ENCODE measurements at regions not wholly inside any gene's neighbourhood (a gene's known extent, or its start where the extent isn't known, plus 50 kb on each side); places are given as distances from the start of the nearest gene placed in this dataset.
"Not testable (repeated sequence)": the region's sequence is repeated elsewhere in the genome, so short reads cannot be mapped to it uniquely, and the experiment has no call there.

DNA sequence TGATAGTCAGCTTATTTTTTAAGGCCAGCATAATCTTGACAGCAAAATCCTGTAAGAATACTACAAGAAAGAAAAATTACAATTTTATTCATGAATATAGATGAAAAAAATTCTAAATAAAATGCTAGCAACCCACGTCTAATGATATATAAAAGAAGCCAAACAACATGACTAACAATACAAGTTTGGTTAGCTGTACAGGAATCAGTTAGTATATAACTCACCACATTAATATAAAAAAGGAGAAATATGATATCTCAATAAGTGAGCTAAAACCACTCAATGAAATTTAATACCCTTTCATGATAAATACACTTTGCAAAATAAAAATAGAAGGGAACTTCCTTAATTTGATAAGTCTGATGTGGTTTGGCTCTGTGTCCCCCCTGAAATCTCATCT lies 139.7 kb upstream of the MAN2A1 start:
- no peak for FAIRE-seq

DNA sequence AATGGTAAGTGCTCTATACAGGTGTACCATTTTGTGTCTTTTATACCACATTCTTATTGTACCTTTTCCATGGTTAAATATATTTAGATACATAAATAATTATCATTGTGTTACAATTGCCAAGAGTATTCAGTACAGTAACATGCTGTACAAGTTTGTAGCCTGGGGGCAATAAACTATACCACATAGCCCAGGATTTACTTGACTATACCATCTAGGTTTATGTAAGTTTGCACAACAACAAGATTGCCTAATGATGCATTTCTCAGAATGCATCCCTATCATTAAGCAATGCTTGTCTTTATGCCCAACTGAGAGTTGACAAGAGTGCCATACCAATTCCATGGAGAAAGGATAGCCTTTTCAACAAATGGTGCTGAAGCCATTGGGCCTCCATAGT lies 136.7 kb upstream of the PJA2 start:
- TF ChIP-seq TAF1 (IDR thresholded peaks at IDR 0.05; ENCODE audit: low read depth, low read length) (no peak), PAX5 (IDR thresholded peaks at IDR 0.05; ENCODE audit: insufficient read depth, low read length, severe bottlenecking) (no peak), POLR2A (IDR thresholded peaks at IDR 0.05; ENCODE audit: low read depth, low read length) (no peak), POLR2AphosphoS5 (IDR thresholded peaks at IDR 0.05; ENCODE audit: low read depth, low read length) (no peak), SPI1 (IDR thresholded peaks at IDR 0.05; ENCODE audit: low read depth, low read length) (no peak), POU2F2 (IDR thresholded peaks at IDR 0.05; ENCODE audit: low read depth, low read length) (no peak)
- DNase-seq (ENCODE audit: insufficient read length, low spot score) (no peak), FAIRE-seq (no peak)

More for the DNA sequence above, 139.7 kb upstream of the MAN2A1 start:
- TF ChIP-seq TAF1 (IDR thresholded peaks at IDR 0.05; ENCODE audit: low read depth, low read length) (no peak), POLR2AphosphoS5 (IDR thresholded peaks at IDR 0.05; ENCODE audit: low read depth, low read length) (no peak), SPI1 (IDR thresholded peaks at IDR 0.05; ENCODE audit: low read depth, low read length) (no peak), PAX5 (IDR thresholded peaks at IDR 0.05; ENCODE audit: insufficient read depth, low read length, severe bottlenecking) (no peak), POU2F2 (IDR thresholded peaks at IDR 0.05; ENCODE audit: low read depth, low read length) (no peak), POLR2A (IDR thresholded peaks at IDR 0.05; ENCODE audit: low read depth, low read length) (no peak)
- no peak for DNase-seq (ENCODE audit: insufficient read length, low spot score)

DNA sequence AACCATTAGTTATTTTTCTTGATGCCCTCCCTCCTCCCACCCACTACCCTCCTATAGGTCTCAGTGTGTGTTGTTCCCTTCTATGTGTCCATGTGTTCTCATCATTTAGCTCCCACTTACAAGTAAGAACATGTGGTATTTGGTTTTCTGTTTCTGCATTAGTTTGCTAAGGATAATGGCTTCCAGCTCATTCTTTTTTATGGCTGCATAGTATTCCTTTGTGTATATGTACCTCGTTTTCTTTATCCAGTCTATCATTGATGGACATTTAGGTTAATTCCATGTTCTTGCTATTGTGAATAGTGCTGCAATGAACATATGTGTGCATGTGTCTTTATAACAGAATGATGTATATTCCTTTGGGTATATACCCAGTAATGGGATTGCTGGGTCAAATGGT lies 135.1 kb upstream of the PJA2 start:
- DNase-seq (ENCODE audit: insufficient read length, low spot score); FAIRE-seq: not testable (repeated sequence)

DNA sequence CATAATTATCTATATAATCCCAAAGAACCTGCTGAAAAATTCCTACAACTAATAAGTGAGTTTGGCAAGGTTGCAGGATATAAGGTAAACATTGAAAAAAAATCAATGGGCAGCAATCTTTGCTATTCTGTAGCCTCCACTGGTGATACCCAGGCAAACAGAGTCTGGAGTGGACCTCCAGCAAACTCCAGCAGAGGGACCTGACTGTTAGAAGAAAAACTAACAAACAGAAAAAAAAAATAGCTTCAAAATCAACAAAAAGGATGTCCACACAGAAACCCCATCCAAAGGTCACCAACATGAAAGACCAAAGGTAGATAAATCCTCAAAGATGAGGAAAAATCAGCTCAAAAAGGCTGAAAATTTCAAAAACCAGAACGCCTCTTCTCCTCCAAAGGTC lies 128.9 kb upstream of the PJA2 start:
- FAIRE-seq: not testable (repeated sequence)

DNA sequence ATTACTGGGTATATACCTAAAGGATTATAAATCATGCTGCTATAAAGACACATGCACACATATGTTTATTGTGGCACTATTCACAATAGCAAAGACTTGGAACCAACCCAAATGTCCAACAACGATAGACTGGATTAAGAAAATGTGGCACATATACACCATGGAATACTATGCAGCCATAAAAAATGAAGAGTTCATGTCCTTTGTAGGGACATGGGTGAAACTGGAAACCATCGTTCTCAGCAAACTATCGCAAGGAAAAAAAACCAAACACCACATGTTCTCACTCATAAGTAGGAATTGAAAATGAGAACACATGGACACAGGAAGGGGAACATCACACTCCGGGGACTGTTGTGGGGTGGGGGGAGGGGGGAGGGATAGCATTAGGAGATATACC lies 125.3 kb upstream of the PJA2 start:
- DNase-seq (ENCODE audit: insufficient read length, low spot score); FAIRE-seq: not testable (repeated sequence)

More for the DNA sequence above, 128.9 kb upstream of the PJA2 start:
- not testable (repeated sequence) for DNase-seq (ENCODE audit: insufficient read length, low spot score)

DNA sequence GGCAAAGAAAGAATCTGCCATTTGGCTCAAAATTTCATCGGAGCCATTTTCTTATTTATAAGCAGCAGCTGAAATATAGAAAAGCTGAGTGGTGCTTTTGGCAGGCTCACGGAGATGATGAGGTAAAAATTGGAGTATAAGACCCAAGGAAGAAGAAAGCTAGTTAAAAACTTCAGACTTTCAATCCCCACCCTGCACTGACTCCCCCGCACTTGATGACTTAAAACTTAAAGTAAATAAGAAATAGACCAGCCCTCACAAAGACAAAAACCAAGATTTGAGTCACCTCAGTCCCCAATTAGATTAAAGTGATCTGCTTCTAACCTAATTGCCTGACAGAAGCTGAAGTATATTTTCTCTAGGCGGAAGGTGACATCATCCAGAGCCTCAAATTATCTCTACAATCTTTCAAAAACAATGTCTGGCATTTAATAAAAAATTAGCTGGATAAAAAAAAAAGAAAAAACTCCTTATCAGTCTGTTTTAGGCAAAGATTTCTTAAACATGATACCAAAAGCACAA lies 124.0 kb upstream of the PJA2 start:
- TF ChIP-seq POLR2AphosphoS5 (IDR thresholded peaks at IDR 0.05; ENCODE audit: low read depth, low read length) (no peak), TAF1 (IDR thresholded peaks at IDR 0.05; ENCODE audit: low read depth, low read length) (no peak), SPI1 (IDR thresholded peaks at IDR 0.05; ENCODE audit: low read depth, low read length) (no peak), POU2F2 (IDR thresholded peaks at IDR 0.05; ENCODE audit: low read depth, low read length) (no peak), PAX5 (IDR thresholded peaks at IDR 0.05; ENCODE audit: insufficient read depth, low read length, severe bottlenecking) (no peak), POLR2A (IDR thresholded peaks at IDR 0.05; ENCODE audit: low read depth, low read length) (no peak)
- DNase-seq (ENCODE audit: insufficient read length, low spot score): no peak
- FAIRE-seq: no peak

DNA sequence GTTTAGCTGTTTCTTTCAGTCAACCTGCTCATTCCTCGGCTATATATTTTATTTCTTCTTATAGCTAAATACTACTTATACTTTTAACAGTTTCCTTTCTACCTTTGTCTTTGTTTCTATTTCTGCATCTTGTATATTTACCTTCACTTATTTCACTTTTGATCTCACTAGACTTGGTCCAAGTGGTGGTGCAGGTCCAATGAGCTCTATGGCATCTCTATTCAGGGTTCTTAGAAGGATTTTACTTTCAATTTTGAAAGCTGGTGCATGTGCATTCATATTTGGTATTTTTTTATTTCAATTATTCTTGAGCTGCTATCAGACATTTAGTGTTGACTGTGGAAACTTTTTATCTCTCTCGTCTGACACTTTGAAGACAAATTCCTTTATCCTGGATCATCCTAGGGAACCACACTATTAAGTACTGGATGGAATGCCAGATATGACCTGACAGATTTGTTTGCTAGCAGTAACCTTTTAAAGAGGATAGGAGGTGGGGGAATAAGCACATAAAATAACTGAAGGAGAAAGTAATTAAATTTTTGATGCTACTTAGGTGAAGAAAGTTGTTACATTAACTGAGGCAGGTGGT lies 123.1 kb upstream of the PJA2 start:
- DNase-seq (ENCODE audit: insufficient read length, low spot score): no peak
- TF ChIP-seq PAX5 (IDR thresholded peaks at IDR 0.05; ENCODE audit: insufficient read depth, low read length, severe bottlenecking) (no peak), POU2F2 (IDR thresholded peaks at IDR 0.05; ENCODE audit: low read depth, low read length) (no peak), TAF1 (IDR thresholded peaks at IDR 0.05; ENCODE audit: low read depth, low read length) (no peak), SPI1 (IDR thresholded peaks at IDR 0.05; ENCODE audit: low read depth, low read length) (no peak), POLR2AphosphoS5 (IDR thresholded peaks at IDR 0.05; ENCODE audit: low read depth, low read length) (no peak), POLR2A (IDR thresholded peaks at IDR 0.05; ENCODE audit: low read depth, low read length) (no peak)
- no peak for FAIRE-seq

DNA sequence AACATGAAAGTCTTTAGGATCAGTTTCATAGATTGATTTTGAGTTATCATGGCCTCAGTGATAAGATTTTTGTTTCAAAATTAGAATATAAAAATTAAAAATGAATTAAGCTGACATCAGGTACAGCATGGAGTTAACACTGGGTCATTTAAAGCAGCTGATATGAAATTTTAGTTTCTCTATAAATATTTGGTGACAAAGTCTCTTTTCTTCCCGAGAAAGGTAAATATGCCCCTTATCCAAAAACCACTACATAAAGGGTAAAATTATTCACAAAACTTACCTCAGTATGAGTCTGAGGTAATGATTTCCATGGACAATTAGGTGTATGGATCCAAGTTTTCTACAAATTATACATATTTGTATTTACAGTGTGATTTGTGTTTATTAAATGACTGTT lies 121.5 kb upstream of the PJA2 start:
- FAIRE-seq: no peak
- no peak for DNase-seq (ENCODE audit: insufficient read length, low spot score)
- TF ChIP-seq PAX5 (IDR thresholded peaks at IDR 0.05; ENCODE audit: insufficient read depth, low read length, severe bottlenecking) (no peak), POU2F2 (IDR thresholded peaks at IDR 0.05; ENCODE audit: low read depth, low read length) (no peak), SPI1 (IDR thresholded peaks at IDR 0.05; ENCODE audit: low read depth, low read length) (no peak), TAF1 (IDR thresholded peaks at IDR 0.05; ENCODE audit: low read depth, low read length) (no peak), POLR2A (IDR thresholded peaks at IDR 0.05; ENCODE audit: low read depth, low read length) (no peak), POLR2AphosphoS5 (IDR thresholded peaks at IDR 0.05; ENCODE audit: low read depth, low read length) (no peak)

DNA sequence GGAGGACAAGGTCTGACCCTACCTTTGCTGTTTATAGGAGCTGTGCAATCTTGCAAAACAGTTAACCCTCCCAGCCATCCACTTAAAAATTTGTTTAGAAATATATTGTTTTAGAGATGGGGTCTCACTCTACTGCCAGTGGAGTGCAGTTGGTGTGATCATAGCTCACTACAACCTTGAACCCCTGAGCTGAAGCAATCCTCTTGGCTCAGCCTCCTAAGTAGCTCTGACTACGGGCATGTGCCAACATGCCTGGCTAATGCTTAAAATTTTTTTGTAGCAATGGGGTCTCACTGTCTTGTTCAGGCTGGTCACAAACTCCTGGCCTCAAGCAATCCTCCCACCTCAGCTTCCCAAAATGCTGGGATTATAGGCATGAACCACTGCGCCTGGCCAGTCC lies 120.2 kb upstream of the PJA2 start:
- no peak for FAIRE-seq
- no peak for TF ChIP-seq POU2F2 (IDR thresholded peaks at IDR 0.05; ENCODE audit: low read depth, low read length)
- TF ChIP-seq POLR2A (IDR thresholded peaks at IDR 0.05; ENCODE audit: low read depth, low read length): no peak
- no peak for TF ChIP-seq SPI1 (IDR thresholded peaks at IDR 0.05; ENCODE audit: low read depth, low read length)
- no peak for TF ChIP-seq PAX5 (IDR thresholded peaks at IDR 0.05; ENCODE audit: insufficient read depth, low read length, severe bottlenecking)
- no peak for TF ChIP-seq POLR2AphosphoS5 (IDR thresholded peaks at IDR 0.05; ENCODE audit: low read depth, low read length)
- no peak for TF ChIP-seq TAF1 (IDR thresholded peaks at IDR 0.05; ENCODE audit: low read depth, low read length)

DNA sequence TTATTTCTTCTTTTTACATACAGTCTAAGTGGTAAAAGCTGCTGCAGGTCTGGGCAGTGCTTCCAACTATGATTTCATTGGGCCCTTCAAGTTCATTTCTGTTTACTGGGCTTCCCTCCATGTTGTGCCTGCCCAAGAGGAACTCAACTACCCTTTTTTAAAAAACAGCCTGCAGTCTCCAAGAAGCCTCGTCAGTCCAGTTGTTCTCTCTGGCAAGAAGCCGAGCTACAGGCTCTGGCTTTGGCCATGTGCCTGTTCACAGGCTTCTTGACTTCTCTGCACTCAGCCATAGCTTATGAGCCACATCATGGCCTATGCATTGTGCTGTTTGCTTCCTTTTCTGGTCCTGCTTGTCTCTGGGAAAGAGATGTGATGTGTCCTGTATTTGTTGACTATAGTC lies 119.7 kb upstream of the PJA2 start:
- no peak for DNase-seq (ENCODE audit: insufficient read length, low spot score)
- TF ChIP-seq POLR2AphosphoS5 (IDR thresholded peaks at IDR 0.05; ENCODE audit: low read depth, low read length) (no peak), PAX5 (IDR thresholded peaks at IDR 0.05; ENCODE audit: insufficient read depth, low read length, severe bottlenecking) (no peak), POU2F2 (IDR thresholded peaks at IDR 0.05; ENCODE audit: low read depth, low read length) (no peak), POLR2A (IDR thresholded peaks at IDR 0.05; ENCODE audit: low read depth, low read length) (no peak), TAF1 (IDR thresholded peaks at IDR 0.05; ENCODE audit: low read depth, low read length) (no peak), SPI1 (IDR thresholded peaks at IDR 0.05; ENCODE audit: low read depth, low read length) (no peak)
- no peak for FAIRE-seq

More for the DNA sequence above, 120.2 kb upstream of the PJA2 start:
- DNase-seq (ENCODE audit: insufficient read length, low spot score): no peak

DNA sequence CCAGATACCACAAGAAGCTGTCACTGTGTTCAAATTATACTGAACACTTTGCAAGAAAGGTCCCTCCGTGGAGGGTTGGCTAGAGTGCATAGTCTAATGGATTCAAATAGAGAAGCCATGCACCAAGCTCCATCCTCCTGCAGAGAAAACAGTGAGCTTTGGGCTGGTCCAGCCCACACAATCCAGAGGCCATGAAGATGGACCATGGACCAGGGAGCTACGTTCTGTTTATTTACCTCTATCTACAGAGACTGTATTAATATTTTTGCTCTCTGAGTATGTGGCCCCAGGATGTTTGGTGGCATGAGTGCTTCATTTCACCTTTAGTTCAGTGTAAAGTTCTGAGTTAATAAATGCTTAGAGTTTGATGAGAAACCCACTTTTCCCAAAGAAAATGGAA lies 114.8 kb upstream of the PJA2 start:
- FAIRE-seq: no peak
- no peak for TF ChIP-seq POLR2AphosphoS5 (IDR thresholded peaks at IDR 0.05; ENCODE audit: low read depth, low read length)
- no peak for TF ChIP-seq SPI1 (IDR thresholded peaks at IDR 0.05; ENCODE audit: low read depth, low read length)
- no peak for TF ChIP-seq PAX5 (IDR thresholded peaks at IDR 0.05; ENCODE audit: insufficient read depth, low read length, severe bottlenecking)
- no peak for TF ChIP-seq POU2F2 (IDR thresholded peaks at IDR 0.05; ENCODE audit: low read depth, low read length)
- TF ChIP-seq POLR2A (IDR thresholded peaks at IDR 0.05; ENCODE audit: low read depth, low read length): no peak
- TF ChIP-seq TAF1 (IDR thresholded peaks at IDR 0.05; ENCODE audit: low read depth, low read length): no peak
- DNase-seq (ENCODE audit: insufficient read length, low spot score): no peak
